GM18867 (cell line): ENCODE measurements at regions not wholly inside any gene's neighbourhood (a gene's known extent, or its start where the extent isn't known, plus 50 kb on each side); places are given as distances from the start of the nearest gene placed in this dataset.
"Not testable (repeated sequence)": the region's sequence is repeated elsewhere in the genome, so short reads cannot be mapped to it uniquely, and the experiment has no call there.

ENCODE experiments used
- ATAC-seq: cut with Tn5 transposase; IDR thresholded peaks from one replicate; pipeline ENCODE4 v1.9.1; 2021; ENCODE audit warnings: mild to moderate bottlenecking, moderate library complexity; ENCODE audit not compliant: unreplicated experiment

DNA sequence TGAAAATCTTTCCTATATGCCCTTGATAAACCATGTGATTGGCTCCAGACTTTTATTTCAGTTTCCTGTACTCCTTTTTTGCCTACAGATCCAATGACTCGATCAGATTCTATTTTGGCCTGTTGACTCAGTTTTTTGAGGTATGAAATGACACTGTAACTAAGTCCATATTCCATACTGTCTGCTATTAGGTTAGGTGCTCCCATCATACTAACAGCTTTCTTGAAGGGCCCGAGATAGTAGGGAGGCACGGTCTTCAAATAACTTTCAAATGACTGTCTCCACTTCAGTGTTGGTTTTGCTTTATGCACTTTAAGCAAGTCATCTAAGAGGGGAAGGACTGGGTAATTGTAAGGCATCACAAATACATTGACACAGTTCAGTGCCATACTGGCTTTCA is 295.4 kb upstream of the DAB2 start:
- ATAC-seq, result no peak

DNA sequence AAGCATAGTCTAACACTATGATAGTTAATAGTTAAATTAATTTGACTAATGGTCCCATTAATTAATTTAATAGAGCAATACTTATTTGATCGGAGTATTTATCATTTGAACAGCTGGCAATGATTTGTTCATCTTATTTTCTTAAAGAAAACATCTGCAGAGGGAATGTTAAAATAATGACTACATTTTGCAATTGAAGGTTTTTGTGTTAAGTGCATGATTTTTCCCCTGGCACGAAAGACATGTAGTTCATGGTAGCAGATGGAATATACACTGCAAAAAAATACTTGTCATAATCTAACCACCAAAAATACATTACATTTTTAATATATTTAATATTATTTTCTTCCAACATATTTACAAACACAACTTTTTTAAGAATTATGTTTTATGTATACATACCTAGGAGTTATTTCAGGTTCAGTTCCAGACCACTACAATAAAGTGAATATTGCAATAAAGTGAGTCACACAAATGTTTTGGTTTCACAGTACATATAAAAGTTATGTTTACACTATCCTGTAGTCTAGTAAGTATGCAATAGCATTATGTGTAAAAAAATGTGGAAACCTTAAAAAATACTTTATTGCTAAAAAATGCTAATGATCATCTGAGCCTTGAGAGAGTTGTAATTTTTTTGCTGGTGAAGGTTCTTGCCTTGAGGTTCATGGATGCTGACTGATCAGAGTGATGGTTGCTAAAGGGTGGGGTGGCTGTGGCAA is 292.6 kb upstream of the DAB2 start:
- ATAC-seq, result no peak

DNA sequence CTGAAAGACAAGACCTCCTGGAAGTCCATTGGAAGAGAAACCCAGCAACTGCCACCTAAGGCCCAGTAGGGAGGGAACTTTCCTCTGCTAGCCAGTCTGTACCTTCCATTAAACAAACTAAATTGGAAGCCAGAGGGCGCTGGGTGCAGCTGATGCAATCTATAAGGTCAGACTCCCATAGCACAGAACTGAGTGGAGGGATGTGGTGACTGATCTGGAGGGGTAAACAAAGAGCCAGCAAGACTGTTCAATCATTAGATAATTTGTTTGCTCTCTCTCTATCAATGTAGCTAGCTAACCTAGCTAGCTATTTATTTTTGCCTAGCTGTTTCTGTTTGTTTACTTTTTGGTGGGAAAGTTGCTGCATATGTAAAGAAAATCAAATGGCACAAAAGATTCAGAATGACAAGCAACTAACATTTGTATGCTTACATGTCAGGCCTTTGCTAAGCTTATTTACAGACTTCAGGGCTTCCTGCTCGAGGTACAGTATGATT is 291.8 kb upstream of the DAB2 start:
- peak; percentile 83 for ATAC-seq

GRCh38 chr5:39714036-39714698 is 289.4 kb upstream of the DAB2 start:
- ATAC-seq, result no peak

GRCh38 chr5:39713250-39713916 is 288.6 kb upstream of the DAB2 start:
- no peak for ATAC-seq

DNA sequence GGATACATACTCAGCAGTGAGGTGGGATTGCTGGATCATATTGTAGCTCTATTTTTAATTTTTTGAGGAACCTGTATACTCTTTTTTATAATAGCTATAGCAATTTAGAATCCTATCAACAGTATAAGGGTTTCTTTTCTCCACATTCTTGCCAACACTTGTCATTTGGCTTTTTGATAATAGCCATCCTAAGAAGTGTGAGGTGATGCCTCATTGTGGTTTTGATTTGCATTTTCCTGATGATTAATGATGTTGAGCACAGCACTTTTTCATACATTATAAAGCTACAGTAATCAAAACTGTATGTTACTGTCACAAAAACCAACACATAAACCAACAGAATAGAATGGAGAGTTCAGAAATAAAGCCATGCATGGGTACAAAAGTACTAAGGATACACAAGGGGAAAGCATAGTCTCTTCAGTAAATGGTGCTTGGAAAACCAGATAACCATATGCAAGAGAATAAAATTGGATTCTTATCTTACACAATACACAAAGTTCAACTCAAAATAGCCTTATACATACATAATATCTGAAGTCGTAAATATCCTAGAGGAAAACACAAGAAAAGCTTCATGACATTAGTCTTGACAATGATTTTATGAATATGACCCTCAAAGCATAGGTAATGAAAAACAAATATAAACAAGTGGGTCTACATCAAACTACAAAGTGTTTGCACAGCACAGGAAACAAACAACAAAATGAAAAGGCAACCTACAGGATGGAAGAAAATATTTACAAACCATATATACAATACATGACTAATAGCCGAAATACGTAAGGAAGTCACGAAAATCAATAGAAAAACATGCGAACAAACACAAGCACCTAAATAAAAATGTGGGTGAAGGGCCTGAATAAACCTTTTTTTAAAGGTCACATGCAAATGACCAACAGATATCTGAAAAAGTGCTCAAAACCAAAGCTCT is 287.8 kb upstream of the DAB2 start:
- no peak for ATAC-seq

DNA sequence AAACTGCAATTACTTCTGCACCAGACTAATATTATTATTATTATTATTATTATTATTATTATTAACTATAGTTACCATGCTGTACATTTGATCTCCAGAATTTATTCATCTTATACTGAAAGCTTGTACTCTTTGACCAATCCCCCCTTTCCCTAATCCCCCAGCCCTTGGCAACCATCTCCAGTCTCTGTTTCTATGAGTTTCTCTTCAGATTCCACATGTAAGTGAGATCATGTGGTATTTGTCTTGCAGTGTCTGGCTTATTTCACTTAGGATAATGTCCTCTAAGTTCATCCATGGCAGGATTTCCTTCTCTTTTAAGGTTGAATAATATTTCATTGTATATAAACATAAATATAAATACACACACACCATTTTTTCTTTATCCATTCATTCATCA is 287.0 kb upstream of the DAB2 start:
- no peak for ATAC-seq

GRCh38 chr5:39709032-39709431 is 284.3 kb upstream of the DAB2 start:
- no peak for ATAC-seq

DNA sequence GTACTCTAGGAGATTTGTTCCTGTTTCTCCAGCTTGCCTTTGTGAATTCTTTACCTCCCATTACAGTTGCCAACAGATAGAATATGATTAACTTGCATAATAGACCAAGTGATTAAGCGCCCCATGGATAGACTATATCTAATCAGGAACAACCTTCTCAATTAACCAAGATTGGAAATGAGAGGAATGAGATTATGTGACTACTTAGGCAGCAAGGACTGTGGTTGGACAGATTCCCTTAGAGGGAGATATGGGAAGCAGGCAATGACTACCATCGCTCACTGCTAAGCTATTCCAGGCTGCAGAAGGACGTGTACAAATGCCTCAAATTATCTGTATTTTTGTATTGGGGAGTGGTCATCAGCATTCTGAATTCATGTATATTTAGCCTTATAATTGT is 278.1 kb upstream of the DAB2 start:
- ATAC-seq, result no peak

DNA sequence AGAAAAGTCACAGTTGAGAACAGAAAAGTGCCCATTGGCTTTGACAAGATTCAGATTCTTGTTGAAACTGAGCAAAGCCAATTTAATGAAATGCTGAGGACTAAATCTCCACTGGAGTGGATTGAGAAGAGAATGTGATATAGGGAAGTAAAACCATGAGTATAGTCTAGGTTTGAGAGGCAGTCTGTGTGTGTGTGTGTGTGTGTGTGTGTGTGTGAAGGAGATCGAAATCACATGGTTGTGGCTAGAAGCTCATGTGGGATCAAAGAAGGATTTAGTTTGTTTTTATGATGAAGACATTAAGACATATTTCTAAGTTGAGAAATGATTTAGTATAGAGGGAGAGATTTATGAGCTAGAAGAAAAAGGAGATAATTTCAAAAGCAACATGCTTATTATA is 275.7 kb upstream of the DAB2 start:
- ATAC-seq, result no peak

DNA sequence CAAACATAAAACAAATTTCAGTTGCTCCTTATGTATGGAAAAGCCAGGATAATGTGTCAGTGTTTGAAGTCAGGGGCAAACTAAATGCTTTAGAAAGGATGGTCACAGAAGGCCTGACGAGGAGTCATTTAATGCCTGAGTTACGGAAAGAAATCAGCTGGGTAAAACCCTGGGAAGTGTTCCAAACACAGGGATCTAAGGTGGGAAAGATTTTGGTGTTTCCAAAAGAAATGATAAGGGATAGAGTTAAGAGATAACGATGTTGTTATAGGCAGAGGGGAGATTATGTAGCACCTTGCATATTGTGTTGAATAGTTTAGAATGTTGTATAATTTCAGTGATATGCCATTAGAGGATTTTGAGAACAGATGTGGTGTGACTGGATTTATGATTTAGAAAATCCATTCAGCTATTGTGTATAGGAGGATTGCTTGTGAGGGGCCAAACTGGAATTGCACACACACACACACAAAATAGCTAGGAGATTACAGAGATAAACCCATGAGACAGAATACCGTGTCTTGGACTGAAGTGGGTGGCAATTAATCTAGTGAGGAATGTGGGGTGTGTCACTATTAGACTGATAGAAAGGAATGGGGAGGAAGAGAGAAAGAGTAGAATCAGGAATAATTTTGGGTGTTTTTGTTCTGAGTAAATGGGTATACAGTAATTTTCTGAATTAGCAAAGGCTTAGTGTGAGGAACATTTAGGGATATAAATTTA is 274.2 kb upstream of the DAB2 start:
- no peak for ATAC-seq

DNA sequence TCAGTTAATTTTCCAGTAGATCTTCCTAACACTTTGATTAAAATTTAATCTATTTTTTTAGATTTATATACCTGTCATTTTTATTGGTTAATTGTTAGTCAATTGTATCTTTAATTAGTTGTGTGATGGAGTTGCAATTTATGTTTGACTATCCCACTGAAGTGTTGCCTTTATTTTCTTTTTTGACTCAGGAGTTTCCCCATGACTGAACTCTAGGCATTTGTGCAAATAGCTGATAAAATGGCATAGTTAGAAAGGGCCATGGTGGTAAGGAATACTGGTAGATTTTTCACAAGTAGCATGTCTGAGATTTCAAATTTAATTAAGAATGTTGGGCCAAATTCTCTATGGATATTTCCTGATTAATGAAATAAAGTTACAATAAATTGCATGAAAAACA is 273.1 kb upstream of the DAB2 start:
- no peak for ATAC-seq

GRCh38 chr5:39696672-39697398 is 272.1 kb upstream of the DAB2 start:
- no peak for ATAC-seq

GRCh38 chr5:39691993-39692392 is 267.2 kb upstream of the DAB2 start:
- no peak for ATAC-seq

- no peak for ATAC-seq
Measured at GRCh38 chr5:39691136-39691535, 266.4 kb upstream of the DAB2 start.

DNA sequence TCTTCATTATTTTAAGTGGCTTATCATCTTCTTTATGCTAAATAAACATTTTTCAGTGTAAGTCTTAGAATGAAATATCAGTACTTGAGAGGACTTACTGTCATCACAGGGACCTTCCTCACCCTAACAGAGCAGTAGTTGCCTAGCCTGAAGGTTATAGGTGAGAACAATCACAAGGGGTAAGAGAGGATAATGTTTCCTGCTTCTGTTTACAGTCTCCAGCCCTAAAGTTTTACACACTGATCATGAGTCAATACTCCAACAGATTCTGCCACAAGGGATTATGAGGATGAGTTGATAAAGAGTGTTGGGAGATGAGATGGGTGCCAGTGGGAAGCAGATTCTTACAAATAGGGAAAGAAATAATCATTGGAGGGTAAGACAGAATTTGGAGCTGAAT is 265.1 kb upstream of the DAB2 start:
- no peak for ATAC-seq

DNA sequence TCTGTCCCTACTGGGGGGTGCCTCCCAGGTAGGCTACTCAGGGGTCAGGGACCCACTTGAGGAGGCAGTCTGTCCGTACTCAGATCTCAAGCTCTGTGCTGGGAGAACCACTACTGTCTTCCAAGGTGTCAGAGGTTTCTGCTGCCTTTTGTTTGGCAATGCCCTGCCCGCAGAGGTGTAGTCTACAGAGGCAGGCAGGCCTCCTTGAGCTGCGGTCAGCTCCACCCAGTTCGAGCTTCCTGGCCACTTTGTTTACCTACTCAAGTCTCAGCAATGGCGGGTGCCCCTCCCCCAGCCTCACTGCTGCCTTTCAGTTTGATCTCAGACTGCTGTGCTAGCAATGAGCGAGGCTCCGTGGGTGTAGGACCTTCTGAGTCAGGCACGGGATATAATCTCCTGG is 263.1 kb upstream of the DAB2 start:
- not testable (repeated sequence) for ATAC-seq

- ATAC-seq, result no peak
Measured at GRCh38 chr5:39680213-39680612, 255.4 kb upstream of the DAB2 start.

DNA sequence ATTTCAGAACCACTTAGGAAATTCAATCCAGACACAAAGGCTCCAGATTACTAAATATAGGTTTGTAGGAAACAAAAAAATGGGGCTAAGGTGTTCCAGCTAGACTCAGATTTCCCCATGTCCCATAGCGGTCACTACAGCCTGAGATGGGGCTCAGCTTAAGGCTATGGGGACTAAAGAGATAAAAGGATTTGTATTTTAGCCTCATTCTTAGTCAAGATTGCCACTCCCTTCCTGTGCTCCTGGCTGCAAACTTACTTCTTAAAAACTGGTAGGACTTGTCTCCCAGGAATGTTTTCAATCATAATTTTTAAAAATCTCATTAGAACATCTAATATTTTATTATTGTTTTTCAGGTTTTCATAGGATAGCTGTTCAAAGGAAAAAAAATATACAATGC is 253.8 kb upstream of the DAB2 start:
- ATAC-seq, result no peak

DNA sequence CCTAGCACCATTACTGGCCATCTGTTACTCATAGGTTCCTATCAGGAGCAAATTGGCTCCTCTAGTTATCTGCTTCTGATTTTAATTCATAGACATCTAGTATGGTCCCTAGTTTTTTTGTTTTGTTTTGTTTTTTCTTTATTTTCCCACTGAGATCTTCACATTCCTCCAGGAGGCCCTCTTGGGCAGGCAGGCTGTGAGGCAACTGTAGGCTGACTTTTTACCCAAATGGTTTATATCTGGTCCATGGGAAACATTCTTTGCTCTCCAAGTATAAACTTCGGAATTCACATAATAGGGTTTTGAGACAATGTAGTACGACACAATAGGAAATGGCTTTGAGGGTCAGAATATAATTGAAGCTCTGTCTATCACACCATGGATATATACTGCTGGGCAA is 250.9 kb upstream of the DAB2 start:
- no peak for ATAC-seq
